Chondrocyte (in vitro differentiated cells): ENCODE measurements at regions not wholly inside any gene's neighbourhood (a gene's known extent, or its start where the extent isn't known, plus 50 kb on each side); places are given as distances from the start of the nearest gene placed in this dataset.

Experiments used
- DNase-seq: peaks from one replicate; pipeline ENCODE4 v3.0.0; 2021; ENCODE audit warnings: mixed read lengths, low spot score
- H3K27ac Mint-ChIP-seq: one replicate; pipeline ENCODE4 v1.8.0; 2021; ENCODE audit warnings: mild to moderate bottlenecking, moderate library complexity, mixed read lengths; ENCODE audit not compliant: unreplicated experiment
- H3K27me3 Mint-ChIP-seq: 2 replicates; pipeline ENCODE4 v1.8.0; 2021; ENCODE audit warnings: low read depth, mixed read lengths
- H3K36me3 Mint-ChIP-seq: 2 replicates; pipeline ENCODE4 v1.8.0; 2021; ENCODE audit warnings: low read depth, mixed read lengths
- H3K4me1 Mint-ChIP-seq: 2 replicates; pipeline ENCODE4 v1.8.0; 2021; ENCODE audit warnings: low read depth, mild to moderate bottlenecking, mixed read lengths
- H3K4me3 Mint-ChIP-seq: one replicate; pipeline ENCODE4 v1.8.0; 2021; ENCODE audit warnings: mild to moderate bottlenecking, moderate library complexity, mixed read lengths; ENCODE audit not compliant: unreplicated experiment
- H3K9me3 Mint-ChIP-seq: 2 replicates; pipeline ENCODE4 v1.8.0; 2021; ENCODE audit warnings: low read depth, mixed read lengths
- TF ChIP-seq, protein P1 (sequence below): fragments of 200-600 bp; sonication (generic); IDR thresholded peaks from 2 replicates; pipeline ENCODE4 v1.5.0; 2021; ENCODE audit warnings: antibody characterized with exemption, mild to moderate bottlenecking, moderate library complexity

DNA sequence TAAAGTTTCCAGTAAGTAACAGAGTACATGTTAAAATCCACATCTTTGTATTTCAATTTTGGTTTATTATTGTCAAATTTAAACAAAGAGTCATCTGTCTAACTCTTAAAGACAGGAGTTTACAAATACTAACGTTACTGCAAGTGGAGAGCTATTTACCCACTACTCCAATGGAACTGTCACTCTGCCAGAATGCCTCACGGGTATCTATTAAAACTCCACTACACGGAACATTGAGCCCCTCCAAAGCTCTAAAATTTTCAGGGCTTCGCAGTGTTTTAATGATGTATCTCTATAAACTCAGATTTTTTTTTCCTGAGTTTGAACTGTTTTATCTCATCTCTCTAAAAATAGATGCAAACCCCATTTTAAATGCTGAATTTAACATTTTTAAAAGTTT lies 388.7 kb upstream of the SEMA3A start:
- H3K27me3 Mint-ChIP-seq = no peaks in the 10 kb centered on the region
- DNase-seq = no peak
- no peaks in the 10 kb centered on the region for H3K36me3 Mint-ChIP-seq

DNA sequence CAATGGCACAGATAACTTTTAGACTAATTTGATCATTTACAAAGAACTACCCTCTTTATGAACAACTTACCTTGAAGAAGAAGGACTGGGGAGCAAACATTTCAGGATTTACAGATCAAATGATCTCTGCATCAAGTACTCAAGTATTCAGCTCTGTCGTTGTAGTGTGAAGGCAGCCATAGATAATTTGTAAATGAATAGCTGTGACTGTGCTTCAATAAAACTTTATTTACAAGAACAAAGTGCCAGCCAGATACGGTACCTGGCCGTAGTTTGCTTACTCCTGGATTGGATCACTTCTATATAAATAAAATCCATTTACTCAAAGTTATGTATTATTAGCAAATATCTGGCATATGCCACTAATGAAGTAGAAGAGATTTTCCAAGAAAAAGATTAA lies 388.2 kb upstream of the SEMA3A start:
- no peak for DNase-seq
- H3K4me3 Mint-ChIP-seq = no peak overlapping the region
- H3K27ac Mint-ChIP-seq = no peak overlapping the region
- TF ChIP-seq, protein P1, sequence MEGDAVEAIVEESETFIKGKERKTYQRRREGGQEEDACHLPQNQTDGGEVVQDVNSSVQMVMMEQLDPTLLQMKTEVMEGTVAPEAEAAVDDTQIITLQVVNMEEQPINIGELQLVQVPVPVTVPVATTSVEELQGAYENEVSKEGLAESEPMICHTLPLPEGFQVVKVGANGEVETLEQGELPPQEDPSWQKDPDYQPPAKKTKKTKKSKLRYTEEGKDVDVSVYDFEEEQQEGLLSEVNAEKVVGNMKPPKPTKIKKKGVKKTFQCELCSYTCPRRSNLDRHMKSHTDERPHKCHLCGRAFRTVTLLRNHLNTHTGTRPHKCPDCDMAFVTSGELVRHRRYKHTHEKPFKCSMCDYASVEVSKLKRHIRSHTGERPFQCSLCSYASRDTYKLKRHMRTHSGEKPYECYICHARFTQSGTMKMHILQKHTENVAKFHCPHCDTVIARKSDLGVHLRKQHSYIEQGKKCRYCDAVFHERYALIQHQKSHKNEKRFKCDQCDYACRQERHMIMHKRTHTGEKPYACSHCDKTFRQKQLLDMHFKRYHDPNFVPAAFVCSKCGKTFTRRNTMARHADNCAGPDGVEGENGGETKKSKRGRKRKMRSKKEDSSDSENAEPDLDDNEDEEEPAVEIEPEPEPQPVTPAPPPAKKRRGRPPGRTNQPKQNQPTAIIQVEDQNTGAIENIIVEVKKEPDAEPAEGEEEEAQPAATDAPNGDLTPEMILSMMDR = no peak
- no peaks in the 10 kb centered on the region for H3K4me1 Mint-ChIP-seq
- no peaks in the 10 kb centered on the region for H3K27me3 Mint-ChIP-seq
- H3K9me3 Mint-ChIP-seq = no peaks in the 10 kb centered on the region
- H3K36me3 Mint-ChIP-seq = no peaks in the 10 kb centered on the region

More for the DNA sequence above, 388.7 kb upstream of the SEMA3A start:
- H3K27ac Mint-ChIP-seq = no peak overlapping the region
- H3K4me1 Mint-ChIP-seq = no peaks in the 10 kb centered on the region
- H3K4me3 Mint-ChIP-seq = no peak overlapping the region
- TF ChIP-seq, protein P1 = no peak
- H3K9me3 Mint-ChIP-seq = no peaks in the 10 kb centered on the region

DNA sequence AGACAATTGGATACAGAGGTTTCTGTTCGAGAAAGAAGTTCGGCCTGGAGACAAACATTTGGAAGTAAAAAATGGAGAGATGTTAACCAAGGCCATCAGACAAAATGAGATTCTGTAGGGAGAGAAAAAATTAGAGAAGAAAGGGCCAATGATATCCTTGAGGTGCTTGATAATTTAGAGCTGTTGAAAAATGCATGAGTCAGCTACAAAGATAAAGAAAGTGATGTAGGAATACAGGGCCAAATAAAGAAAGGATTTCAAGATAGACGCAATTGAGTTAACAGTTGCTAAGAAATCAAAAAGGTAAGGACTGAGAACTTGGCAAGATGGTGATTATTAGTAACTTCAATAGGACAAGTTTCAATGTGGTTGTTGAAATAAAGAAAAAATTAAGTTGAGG lies 384.2 kb upstream of the SEMA3A start:
- H3K27me3 Mint-ChIP-seq = no peaks in the 10 kb centered on the region
- TF ChIP-seq, protein P1 = no peak
- no peak overlapping the region for H3K27ac Mint-ChIP-seq
- H3K4me3 Mint-ChIP-seq = no peak overlapping the region
- H3K36me3 Mint-ChIP-seq = no peaks in the 10 kb centered on the region
- DNase-seq = no peak
- H3K4me1 Mint-ChIP-seq = no peaks in the 10 kb centered on the region
- H3K9me3 Mint-ChIP-seq = no peaks in the 10 kb centered on the region

DNA sequence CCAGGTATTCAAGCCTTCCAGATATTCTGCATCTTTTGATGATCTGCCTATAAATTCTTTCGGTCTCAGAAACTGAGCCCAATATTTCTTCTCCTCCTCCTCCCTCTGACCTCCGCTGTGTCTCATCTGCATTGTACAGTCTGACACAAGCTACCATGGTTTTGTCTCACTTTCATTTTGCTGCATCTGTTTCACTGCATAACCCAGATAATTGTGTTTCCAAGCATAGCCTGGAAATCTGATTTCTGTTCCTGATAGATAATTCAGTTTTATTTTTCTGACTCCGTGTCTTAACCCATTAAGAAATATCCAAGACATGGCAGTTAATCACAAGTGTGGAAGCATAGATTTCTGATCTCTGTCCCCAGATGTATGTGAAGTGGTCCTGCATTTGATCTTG lies 374.2 kb upstream of the SEMA3A start:
- Mint-ChIP-seq H3K36me3 (no peaks in the 10 kb centered on the region), H3K4me1 (no peaks in the 10 kb centered on the region), H3K9me3 (no peaks in the 10 kb centered on the region), H3K27ac (no peak overlapping the region), H3K27me3 (no peaks in the 10 kb centered on the region), H3K4me3 (no peak overlapping the region)
- no peak for DNase-seq
- TF ChIP-seq, protein P1 = no peak

DNA sequence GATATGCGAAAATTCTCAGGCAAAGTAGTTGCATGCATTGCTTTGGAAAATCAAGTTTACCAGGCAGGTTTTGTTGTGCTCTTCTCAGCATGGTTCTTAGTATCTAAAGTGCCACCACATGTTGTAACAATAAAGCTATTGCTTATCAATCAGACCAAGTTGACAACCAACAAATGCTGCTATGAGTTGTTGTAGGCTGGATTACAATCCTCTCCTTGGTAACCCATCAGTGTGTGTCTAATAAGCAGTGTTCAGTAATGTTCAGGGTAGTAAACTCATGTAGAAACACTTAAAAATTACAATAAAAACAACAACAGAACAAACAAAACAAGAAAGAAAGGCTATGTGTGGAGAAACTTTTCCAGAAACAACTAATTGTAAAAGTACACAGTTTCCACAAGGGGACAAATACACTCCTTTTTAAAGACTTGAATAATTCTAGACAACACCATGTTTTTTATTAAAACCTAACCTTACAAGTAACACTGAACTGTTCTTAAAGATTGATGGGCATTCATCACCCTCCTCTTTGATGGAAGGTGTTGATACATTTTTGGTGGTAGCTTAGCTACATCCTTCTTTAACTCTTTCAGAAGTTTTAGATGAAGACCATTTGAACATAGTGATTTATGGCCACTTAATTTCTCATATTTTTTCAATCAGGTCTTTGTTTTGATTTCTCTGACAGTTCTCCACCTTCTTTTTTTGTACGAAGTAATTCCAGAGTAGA lies 370.9 kb upstream of the SEMA3A start:
- Mint-ChIP-seq H3K9me3 (no peaks in the 10 kb centered on the region), H3K4me3 (no peak overlapping the region), H3K27me3 (no peaks in the 10 kb centered on the region), H3K4me1 (peaks cover 12% of the 10 kb centered on the region), H3K27ac (no peak overlapping the region), H3K36me3 (no peaks in the 10 kb centered on the region)
- TF ChIP-seq, protein P1 = no peak
- no peak for DNase-seq
